Left hindlimb (tissue), 1 donor: ENCODE measurements at regions not wholly inside any gene's neighbourhood (a gene's known extent, or its start where the extent isn't known, plus 50 kb on each side); places are given as distances from the start of the nearest gene placed in this dataset.
"Not testable (repeated sequence)": the region's sequence is repeated elsewhere in the genome, so short reads cannot be mapped to it uniquely, and the experiment has no call there.

Source experiments
- DNase-seq: peaks from one replicate; pipeline ENCODE4 v3.0.0-alpha.2; 2018

GRCh38 chr7:131720703-131721102, 164.3 kb upstream of the PODXL start:
- DNase-seq, result no peak

GRCh38 chr7:131717181-131717580, 160.8 kb upstream of the PODXL start:
- DNase-seq, result no peak

- DNase-seq, result no peak
These were observed 142.9 kb upstream of the PODXL start for GRCh38 chr7:131699323-131699722.

- peak; percentile 50 for DNase-seq
These were observed 135.9 kb upstream of the PODXL start for GRCh38 chr7:131692131-131692960.

- DNase-seq, result no peak
These were observed 135.2 kb upstream of the PODXL start for GRCh38 chr7:131691454-131692130.

- no peak for DNase-seq
These were observed 134.0 kb upstream of the PODXL start for GRCh38 chr7:131690441-131690840.

GRCh38 chr7:131689662-131690234, 133.3 kb upstream of the PODXL start:
- no peak for DNase-seq

- peak; percentile 57 for DNase-seq
These were observed 132.6 kb upstream of the PODXL start for GRCh38 chr7:131688738-131689661.

GRCh38 chr7:131687296-131687695, 130.9 kb upstream of the PODXL start:
- DNase-seq, result no peak

GRCh38 chr7:131686833-131687232, 130.4 kb upstream of the PODXL start:
- DNase-seq, result no peak

GRCh38 chr7:131683536-131684125, 127.2 kb upstream of the PODXL start:
- no peak for DNase-seq

- no peak for DNase-seq
These were observed 125.5 kb upstream of the PODXL start for GRCh38 chr7:131681961-131682360.

- DNase-seq, result not testable (repeated sequence)
These were observed 122.6 kb upstream of the PODXL start for GRCh38 chr7:131679071-131679470.

- not testable (repeated sequence) for DNase-seq
These were observed 120.4 kb upstream of the PODXL start for GRCh38 chr7:131676850-131677249.

- no peak for DNase-seq
These were observed 117.7 kb upstream of the PODXL start for GRCh38 chr7:131674131-131674530.

GRCh38 chr7:131673576-131673975, 117.1 kb upstream of the PODXL start:
- no peak for DNase-seq

GRCh38 chr7:131670406-131670805, 114.0 kb upstream of the PODXL start:
- no peak for DNase-seq

- DNase-seq, result no peak
These were observed 111.3 kb upstream of the PODXL start for GRCh38 chr7:131667699-131668098.

- DNase-seq, result no peak
These were observed 108.6 kb upstream of the PODXL start for GRCh38 chr7:131665021-131665420.

GRCh38 chr7:131664570-131664969, 108.1 kb upstream of the PODXL start:
- no peak for DNase-seq

GRCh38 chr7:131662301-131662873, 106.0 kb upstream of the PODXL start:
- DNase-seq, result not testable (repeated sequence)

- DNase-seq, result no peak
These were observed 101.5 kb upstream of the PODXL start for GRCh38 chr7:131657881-131658280.
